ENCODE measurements at regions not wholly inside any gene's neighbourhood (a gene's known extent, or its start where the extent isn't known, plus 50 kb on each side); places are given as distances from the start of the nearest gene placed in this dataset.

DNA sequence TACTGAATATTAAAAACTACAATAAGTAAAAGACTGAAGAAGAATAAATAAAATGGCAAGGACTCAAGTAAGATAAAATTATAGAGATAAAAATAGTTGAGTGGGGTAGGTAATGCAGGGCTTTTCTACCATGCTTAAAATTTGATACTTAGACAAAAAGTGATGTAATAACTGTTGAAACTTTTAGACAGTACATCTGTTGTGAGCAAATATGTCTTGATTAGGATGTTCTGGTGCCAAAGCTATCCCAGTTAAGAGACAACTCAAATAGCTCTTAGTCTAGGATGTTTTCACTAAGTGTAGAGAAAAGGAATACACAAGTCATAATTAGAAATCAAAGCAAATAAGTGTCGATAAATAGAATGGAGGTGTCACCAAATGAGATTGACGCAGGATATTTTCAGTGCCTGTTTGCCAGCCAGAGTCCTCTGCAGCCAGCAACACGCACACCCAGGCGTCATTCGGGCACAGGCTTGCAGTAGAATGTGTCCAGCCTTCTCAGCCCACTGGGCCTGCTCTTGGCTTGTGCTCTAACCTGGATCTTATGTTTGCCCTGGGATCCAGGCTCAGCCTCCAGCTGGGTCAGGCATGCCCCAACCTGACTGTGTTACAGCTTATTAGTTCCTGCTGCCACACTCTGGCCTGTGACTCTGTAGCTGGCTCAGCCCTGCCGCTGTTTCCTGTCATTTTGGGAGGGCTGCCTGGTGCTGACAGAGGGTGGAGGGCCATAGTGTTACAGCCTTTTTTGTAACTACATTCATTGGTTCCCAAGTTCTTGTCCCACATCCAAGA is 766.2 kb downstream of the PCDH17 start:
- no peak for ATAC-seq (replicated peaks)
- no peak for DNase-seq
- H3K27me3 Mint-ChIP-seq = no peaks in the 10 kb centered on the region

DNA sequence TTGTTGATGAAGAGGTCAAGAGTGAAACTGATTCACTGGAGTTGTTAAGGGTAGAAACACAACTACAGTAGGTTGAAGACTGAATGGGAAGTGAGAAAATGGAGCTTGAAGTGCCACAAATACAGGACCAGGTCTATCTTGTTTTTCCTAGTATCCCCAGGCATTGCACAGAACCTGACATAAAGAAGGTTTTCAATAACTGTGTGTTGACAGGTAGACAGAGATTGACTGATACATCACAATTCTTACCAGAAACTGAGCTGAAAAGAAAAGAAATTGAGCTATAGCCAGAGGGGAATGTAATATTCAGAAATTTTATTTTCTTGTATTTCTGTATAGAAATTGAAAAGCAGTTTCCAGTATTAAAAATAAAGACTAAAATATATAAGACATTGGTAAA is 767.7 kb downstream of the PCDH17 start:
- ATAC-seq (replicated peaks) (no peak), DNase-seq (no peak)
- H3K9me3 Mint-ChIP-seq = peaks cover 7 to 16% of the 10 kb centered on the region in 2 donors
- no peaks in the 10 kb centered on the region for H3K4me1 Mint-ChIP-seq (ENCODE audit: low read depth in 2 of 2)
- no peaks in the 10 kb centered on the region for H3K36me3 Mint-ChIP-seq (ENCODE audit: insufficient read depth)
- no peaks in the 10 kb centered on the region for H3K27me3 Mint-ChIP-seq
- no peak overlapping the region for H3K27ac Mint-ChIP-seq
- H3K4me3 Mint-ChIP-seq = no peak overlapping the region

More for the DNA sequence above, 766.2 kb downstream of the PCDH17 start:
- Mint-ChIP-seq H3K27ac (no peak overlapping the region), H3K9me3 (peaks cover 16 to 18% of the 10 kb centered on the region in 2 donors), H3K36me3 (ENCODE audit: insufficient read depth) (no peaks in the 10 kb centered on the region), H3K4me1 (ENCODE audit: low read depth in 2 of 2) (no peaks in the 10 kb centered on the region), H3K4me3 (no peak overlapping the region)

DNA sequence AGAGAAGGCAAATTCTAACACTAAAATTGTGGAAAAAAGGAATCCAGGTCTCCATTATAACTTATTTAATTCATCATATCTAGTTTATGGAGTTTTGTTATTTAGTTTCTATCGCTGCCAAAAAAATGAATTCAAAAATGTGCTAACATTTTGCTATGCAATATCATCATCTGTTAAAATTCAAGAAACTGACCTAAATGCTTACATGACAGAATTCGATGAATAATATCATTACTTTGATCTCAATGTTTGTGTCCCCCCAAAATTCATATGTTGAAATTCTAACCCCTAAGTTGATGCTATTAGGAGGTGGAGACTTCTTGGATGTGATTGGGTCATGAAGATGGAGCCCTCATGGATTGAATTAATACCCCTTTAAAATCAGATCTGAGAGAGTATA is 775.0 kb downstream of the PCDH17 start:
- Mint-ChIP-seq H3K27me3 (no peaks in the 10 kb centered on the region), H3K4me1 (ENCODE audit: low read depth in 2 of 2) (no peaks in the 10 kb centered on the region), H3K9me3 (peaks cover 0 to 5% of the 10 kb centered on the region in 2 donors), H3K4me3 (no peak overlapping the region), H3K36me3 (ENCODE audit: insufficient read depth) (no peaks in the 10 kb centered on the region), H3K27ac (no peak overlapping the region)
- no peak for ATAC-seq (replicated peaks)
- no peak for DNase-seq

DNA sequence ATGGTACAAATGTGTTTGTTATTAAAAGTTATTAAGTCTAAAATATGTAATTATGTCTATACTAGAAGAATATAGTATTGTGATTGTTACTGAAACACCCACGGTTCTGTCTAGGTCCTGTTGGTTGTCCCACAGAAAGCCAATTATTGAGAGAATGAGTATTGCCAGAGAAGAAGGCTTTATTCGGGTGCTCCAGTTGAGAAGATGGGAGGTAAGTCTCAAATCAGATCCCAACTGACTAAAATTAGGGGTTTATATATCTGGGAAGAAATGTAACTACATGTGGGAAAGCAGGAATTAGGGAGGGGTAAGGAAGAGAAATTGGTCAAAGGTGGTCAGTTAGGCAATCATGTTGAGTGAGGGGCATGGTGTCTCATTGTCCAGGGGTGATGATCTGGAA is 798.4 kb downstream of the PCDH17 start:
- Mint-ChIP-seq H3K27me3 (no peaks in the 10 kb centered on the region), H3K4me1 (ENCODE audit: low read depth in 2 of 2) (no peaks in the 10 kb centered on the region), H3K4me3 (no peak overlapping the region), H3K36me3 (ENCODE audit: insufficient read depth) (no peaks in the 10 kb centered on the region), H3K9me3 (peaks cover 7 to 16% of the 10 kb centered on the region in 2 donors), H3K27ac (no peak overlapping the region)
- ATAC-seq (replicated peaks) = no peak
- no peak for DNase-seq

DNA sequence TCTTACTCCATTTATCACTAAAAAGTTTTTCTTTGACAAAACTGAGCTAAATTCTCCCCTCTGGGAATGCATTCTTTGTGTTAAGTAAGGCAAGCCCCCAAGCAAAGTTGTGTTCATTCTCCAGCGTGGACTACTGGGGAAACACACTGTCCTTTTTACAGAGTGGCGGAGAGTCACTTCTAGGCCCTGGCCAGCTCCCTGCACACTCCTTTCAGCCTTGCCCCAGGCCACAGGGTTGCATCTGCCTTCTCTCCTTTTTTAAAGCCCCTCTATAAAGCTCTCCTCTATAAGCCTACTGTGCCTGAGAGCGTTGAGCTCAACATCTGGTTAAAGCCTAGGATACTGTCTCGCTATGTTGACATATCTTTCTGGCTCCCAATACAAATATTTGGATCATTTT is 803.4 kb downstream of the PCDH17 start:
- no peaks in the 10 kb centered on the region for H3K4me1 Mint-ChIP-seq (ENCODE audit: low read depth in 2 of 2)
- ATAC-seq (replicated peaks) = no peak
- no peaks in the 10 kb centered on the region for H3K36me3 Mint-ChIP-seq (ENCODE audit: insufficient read depth)

DNA sequence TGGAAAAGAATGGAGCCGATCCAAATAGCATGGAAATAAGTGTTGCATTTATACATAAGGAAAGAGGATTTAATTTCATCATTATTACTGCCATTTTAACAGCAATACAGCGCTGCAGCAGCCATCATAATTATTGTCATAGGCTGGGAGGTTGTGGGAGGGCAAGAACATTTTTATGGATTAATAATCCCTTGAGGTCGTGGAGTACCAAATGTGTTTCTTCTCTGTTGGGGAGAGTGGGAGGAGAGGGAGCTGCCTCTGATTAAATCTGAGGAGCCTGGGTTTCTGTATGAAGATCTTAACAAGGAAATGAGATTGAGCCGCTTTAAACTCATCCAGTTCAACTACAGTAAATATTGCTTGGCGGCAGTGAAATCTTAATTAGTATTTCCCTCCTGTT is 805.9 kb downstream of the PCDH17 start:
- Mint-ChIP-seq H3K27me3 (no peaks in the 10 kb centered on the region), H3K27ac (no peak overlapping the region)

More for the DNA sequence above, 803.4 kb downstream of the PCDH17 start:
- Mint-ChIP-seq H3K27me3 (no peaks in the 10 kb centered on the region), H3K27ac (no peak overlapping the region), H3K9me3 (peaks cover 4% of the 10 kb centered on the region in 2 donors), H3K4me3 (no peak overlapping the region)
- no peak for DNase-seq

DNA sequence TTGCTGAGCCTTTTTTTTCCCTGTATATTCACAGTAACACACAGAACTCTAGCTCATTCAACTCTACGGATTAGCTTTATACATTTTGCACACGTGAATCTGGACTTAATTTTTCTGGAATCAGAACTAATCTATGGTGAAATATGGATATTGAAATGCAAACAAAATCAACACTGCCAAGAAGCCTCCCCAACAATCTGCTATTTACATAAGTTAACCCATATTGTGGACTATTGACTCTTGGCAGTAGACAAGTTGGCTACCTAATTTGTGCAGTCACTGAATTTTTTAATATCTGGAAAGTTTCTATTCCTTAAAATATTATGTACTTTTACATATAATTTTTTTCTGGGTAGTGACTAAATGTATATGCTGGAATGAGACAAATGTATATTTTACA is 815.4 kb downstream of the PCDH17 start:
- Mint-ChIP-seq H3K4me3 (no peak overlapping the region), H3K27me3 (no peaks in the 10 kb centered on the region), H3K9me3 (peaks cover 2 to 9% of the 10 kb centered on the region in 2 donors), H3K27ac (no peak overlapping the region), H3K36me3 (ENCODE audit: insufficient read depth) (no peaks in the 10 kb centered on the region), H3K4me1 (ENCODE audit: low read depth in 2 of 2) (no peaks in the 10 kb centered on the region)
- DNase-seq (no peak), ATAC-seq (replicated peaks) (no peak)

More for the DNA sequence above, 805.9 kb downstream of the PCDH17 start:
- no peak overlapping the region for H3K4me3 Mint-ChIP-seq
- peaks cover 0 to 4% of the 10 kb centered on the region in 2 donors for H3K9me3 Mint-ChIP-seq
- DNase-seq = no peak
- no peaks in the 10 kb centered on the region for H3K36me3 Mint-ChIP-seq (ENCODE audit: insufficient read depth)
- no peak for ATAC-seq (replicated peaks)
- H3K4me1 Mint-ChIP-seq (ENCODE audit: low read depth in 2 of 2) = no peaks in the 10 kb centered on the region

DNA sequence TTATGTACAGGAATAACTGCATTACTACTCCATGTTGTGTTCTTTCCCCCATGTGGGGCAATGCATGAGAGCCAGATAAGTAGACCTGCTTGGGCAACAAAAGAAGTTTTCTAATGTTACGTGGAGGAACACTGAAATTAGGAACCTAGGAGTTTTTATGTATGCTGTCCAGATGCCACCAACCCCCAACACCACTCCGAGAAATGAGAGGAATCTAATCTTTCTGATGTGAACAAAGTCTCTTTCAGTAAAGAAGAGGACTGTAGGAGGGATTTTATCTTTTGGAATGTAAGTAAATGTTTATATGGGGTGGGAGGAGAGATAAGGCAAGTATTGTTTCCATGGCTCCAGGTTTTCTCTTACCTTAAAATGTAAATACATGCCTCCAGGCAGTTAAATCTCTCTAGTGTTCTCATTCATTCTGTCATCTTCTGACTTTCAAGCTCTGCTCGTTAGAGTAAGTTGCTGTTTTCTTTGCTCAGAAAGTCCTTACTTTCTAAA is 820.6 kb downstream of the PCDH17 start:
- H3K27me3 Mint-ChIP-seq = no peaks in the 10 kb centered on the region
- H3K9me3 Mint-ChIP-seq = peaks cover 4 to 19% of the 10 kb centered on the region in 2 donors
- H3K4me3 Mint-ChIP-seq = no peak overlapping the region
- no peaks in the 10 kb centered on the region for H3K36me3 Mint-ChIP-seq (ENCODE audit: insufficient read depth)
- no peak for ATAC-seq (replicated peaks)
- no peak for DNase-seq
- H3K4me1 Mint-ChIP-seq (ENCODE audit: low read depth in 2 of 2) = no peaks in the 10 kb centered on the region
- H3K27ac Mint-ChIP-seq = no peak overlapping the region

DNA sequence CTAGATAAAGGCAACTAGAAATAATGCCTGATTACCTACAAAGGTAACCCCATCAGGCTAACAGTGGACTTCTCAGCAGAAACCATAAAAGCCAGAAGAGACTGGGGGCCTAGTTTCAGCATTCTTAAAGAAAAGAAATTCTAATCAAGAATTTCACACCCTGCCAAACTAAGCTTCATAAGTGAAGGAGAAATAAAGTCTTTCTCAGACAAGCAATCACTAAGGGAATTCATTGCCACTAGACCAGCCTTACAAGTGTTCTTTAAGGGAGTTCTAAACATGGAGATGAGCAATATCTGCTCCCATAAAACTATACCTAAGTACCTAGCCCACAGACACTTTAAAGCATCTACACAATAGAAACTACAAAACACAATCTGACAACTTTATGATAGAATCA is 823.5 kb downstream of the PCDH17 start:
- no peak for ATAC-seq (replicated peaks)
- no peak overlapping the region for H3K4me3 Mint-ChIP-seq
- no peaks in the 10 kb centered on the region for H3K27me3 Mint-ChIP-seq
- DNase-seq = no peak
- H3K36me3 Mint-ChIP-seq (ENCODE audit: insufficient read depth) = no peaks in the 10 kb centered on the region
- H3K27ac Mint-ChIP-seq = no peak overlapping the region
- H3K9me3 Mint-ChIP-seq = peaks cover 4 to 10% of the 10 kb centered on the region in 2 donors
- no peaks in the 10 kb centered on the region for H3K4me1 Mint-ChIP-seq (ENCODE audit: low read depth in 2 of 2)

DNA sequence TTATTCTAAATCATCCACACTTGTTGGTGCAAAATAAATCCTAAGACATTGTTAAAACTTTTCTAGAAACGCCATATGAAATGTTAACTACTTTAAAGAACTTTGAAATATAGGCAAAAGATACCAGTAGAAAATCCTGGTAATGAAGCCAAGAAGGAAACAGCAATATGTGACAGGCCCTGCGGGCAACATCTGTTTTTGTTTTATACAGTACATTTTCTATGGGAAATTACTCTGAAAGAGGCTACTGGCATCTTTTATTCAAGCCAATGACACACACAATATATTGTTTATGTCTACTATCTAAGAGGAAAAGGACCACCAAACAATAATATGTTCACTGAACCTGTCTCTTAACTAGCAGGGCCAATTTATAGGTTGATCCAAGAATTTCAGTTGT is 829.7 kb downstream of the PCDH17 start:
- Mint-ChIP-seq H3K9me3 (peaks cover 0 to 5% of the 10 kb centered on the region in 2 donors), H3K36me3 (ENCODE audit: insufficient read depth) (no peaks in the 10 kb centered on the region), H3K27ac (no peak overlapping the region), H3K4me1 (ENCODE audit: low read depth in 2 of 2) (no peaks in the 10 kb centered on the region), H3K27me3 (no peaks in the 10 kb centered on the region), H3K4me3 (no peak overlapping the region)
- no peak for DNase-seq
- no peak for ATAC-seq (replicated peaks)

DNA sequence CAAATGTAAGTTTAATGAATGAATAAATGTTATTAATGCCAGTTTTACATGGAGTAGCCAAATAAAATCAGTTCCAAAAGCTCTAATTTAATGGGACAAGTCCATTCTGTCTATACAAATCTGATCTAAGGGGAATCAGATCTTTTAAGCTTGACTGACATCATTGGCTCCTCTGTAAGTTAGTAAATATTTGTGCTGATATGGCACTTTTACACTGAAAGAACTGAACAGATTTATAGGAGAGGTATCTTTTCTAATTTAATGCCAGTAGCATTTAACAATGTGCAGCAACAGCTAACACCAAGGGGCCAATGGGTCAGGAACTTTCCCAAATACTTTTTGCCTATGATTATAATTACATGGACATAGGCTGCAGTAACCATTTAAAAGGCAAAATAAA is 832.3 kb downstream of the PCDH17 start:
- Mint-ChIP-seq H3K36me3 (ENCODE audit: insufficient read depth) (no peaks in the 10 kb centered on the region), H3K27me3 (no peaks in the 10 kb centered on the region), H3K27ac (no peak overlapping the region), H3K4me3 (no peak overlapping the region), H3K4me1 (ENCODE audit: low read depth in 2 of 2) (no peaks in the 10 kb centered on the region), H3K9me3 (peaks cover 0 to 9% of the 10 kb centered on the region in 2 donors)
- no peak for ATAC-seq (replicated peaks)
- DNase-seq = no peak

DNA sequence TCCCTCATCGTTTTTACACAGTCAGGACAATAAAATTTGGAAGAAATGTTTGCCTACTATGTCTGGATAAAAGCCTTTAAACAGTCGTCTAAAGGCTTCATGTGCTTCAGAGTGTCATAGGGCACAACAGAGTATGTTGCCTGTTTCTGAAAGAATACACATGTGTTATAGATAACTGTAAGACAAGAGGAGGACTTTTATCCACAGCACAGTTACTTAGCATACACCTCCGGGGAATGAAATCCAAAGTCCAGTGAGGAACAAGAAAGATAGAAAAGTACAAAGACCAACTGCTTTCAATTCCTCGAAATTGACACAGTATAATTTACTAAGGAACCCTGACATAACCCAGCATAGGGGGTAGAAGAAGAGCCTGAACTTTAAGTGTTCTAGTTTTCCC is 835.6 kb downstream of the PCDH17 start:
- no peak overlapping the region for H3K27ac Mint-ChIP-seq
- no peaks in the 10 kb centered on the region for H3K36me3 Mint-ChIP-seq (ENCODE audit: insufficient read depth)
- no peaks in the 10 kb centered on the region for H3K27me3 Mint-ChIP-seq
- DNase-seq (no peak), ATAC-seq (replicated peaks) (no peak)
- peaks cover 0 to 16% of the 10 kb centered on the region in 2 donors for H3K9me3 Mint-ChIP-seq
- H3K4me1 Mint-ChIP-seq (ENCODE audit: low read depth in 2 of 2) = no peaks in the 10 kb centered on the region
- H3K4me3 Mint-ChIP-seq = no peak overlapping the region

DNA sequence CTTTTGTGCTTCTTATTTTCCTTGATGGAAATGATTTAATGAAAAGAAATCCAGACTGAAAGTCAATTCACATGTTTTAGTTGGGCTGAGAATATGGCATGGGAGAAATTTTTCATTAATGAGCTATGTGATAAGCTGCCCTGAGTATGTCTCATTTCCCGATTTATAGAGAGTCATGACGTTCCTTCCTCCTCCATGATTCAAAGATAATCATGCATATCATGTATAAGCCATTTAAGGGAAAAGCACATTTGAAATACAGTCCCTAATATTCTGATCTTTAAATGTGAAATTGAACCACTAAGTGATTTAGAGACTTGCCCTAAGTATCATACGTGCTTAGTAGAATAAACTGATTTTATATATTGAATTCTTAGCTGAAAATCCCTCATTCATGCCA is 840.9 kb downstream of the PCDH17 start:
- no peaks in the 10 kb centered on the region for H3K36me3 Mint-ChIP-seq (ENCODE audit: insufficient read depth)
- no peak for DNase-seq
- H3K4me1 Mint-ChIP-seq (ENCODE audit: low read depth in 2 of 2) = no peaks in the 10 kb centered on the region
- no peaks in the 10 kb centered on the region for H3K27me3 Mint-ChIP-seq
- H3K9me3 Mint-ChIP-seq = peaks cover 0 to 12% of the 10 kb centered on the region in 2 donors
- ATAC-seq (replicated peaks) = no peak
- no peak overlapping the region for H3K4me3 Mint-ChIP-seq
- no peak overlapping the region for H3K27ac Mint-ChIP-seq

DNA sequence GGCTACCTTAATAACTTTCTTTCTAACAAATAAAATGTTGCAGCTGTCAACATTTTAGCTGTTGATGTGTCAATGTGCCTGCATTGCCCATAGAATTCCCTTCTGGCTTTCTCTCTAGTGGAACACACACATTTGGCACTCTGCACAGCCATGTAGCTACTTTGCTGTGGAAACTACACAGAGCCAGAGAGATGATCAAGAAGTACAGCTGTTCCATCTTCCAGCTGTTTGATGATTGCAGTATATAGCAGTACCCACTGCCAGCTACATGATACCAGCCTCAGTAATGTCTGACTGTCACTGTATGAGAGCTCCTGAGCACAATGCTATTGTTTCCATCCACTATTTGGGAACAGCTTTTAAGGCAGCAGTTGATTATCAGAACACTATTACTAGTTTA is 843.0 kb downstream of the PCDH17 start:
- ATAC-seq (replicated peaks) = no peak
- H3K27me3 Mint-ChIP-seq = no peaks in the 10 kb centered on the region
- H3K9me3 Mint-ChIP-seq = peaks cover 0 to 11% of the 10 kb centered on the region in 2 donors
- no peak for DNase-seq
- H3K36me3 Mint-ChIP-seq (ENCODE audit: insufficient read depth) = no peaks in the 10 kb centered on the region
- no peak overlapping the region for H3K27ac Mint-ChIP-seq
- H3K4me3 Mint-ChIP-seq = no peak overlapping the region
- no peaks in the 10 kb centered on the region for H3K4me1 Mint-ChIP-seq (ENCODE audit: low read depth in 2 of 2)

Measured in effector memory CD8-positive, alpha-beta T cell (primary cell).